Ureter (tissue), 1 donor: ENCODE measurements at regions not wholly inside any gene's neighbourhood (a gene's known extent, or its start where the extent isn't known, plus 50 kb on each side); places are given as distances from the start of the nearest gene placed in this dataset.

Experiments used
- DNase-seq: peaks from one replicate; pipeline ENCODE4 v3.0.0-alpha.2; 2020; ENCODE audit warnings: low spot score
- donor health status: DM: yes; HTN: yes; CAD: no.

DNA sequence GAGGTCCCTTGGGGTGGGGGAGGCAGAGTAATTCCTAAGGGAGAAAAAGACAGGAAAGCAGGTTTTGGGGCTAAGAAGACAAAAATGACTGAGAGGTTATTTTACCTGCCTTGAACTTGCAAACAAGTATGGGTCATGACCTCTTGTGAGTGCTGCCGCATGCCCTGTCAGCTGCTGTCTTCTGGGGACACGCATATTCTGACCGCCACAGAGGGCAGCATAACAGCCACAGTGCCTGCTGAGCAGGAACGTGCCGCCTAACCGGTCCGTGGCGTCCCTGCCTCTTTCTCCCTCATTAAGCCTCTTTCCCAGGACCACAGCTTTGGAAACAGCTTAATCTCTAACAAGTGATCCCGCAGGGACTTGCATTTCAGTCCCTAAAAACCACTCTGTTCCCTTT is 51.3 kb upstream of the KCNA1 start:
- no peak for DNase-seq

- DNase-seq = no peak
These were observed 50.1 kb upstream of the KCNA1 start for GRCh38 chr12:4859478-4860210.
